GM21528 (cell line): ENCODE measurements at regions not wholly inside any gene's neighbourhood (a gene's known extent, or its start where the extent isn't known, plus 50 kb on each side); places are given as distances from the start of the nearest gene placed in this dataset.
"Not testable (repeated sequence)": the region's sequence is repeated elsewhere in the genome, so short reads cannot be mapped to it uniquely, and the experiment has no call there.

Experiments
- ATAC-seq: cut with Tn5 transposase; IDR thresholded peaks from one replicate; pipeline ENCODE4 v1.9.1; 2021; ENCODE audit warnings: mild to moderate bottlenecking, moderate library complexity; ENCODE audit not compliant: unreplicated experiment, low FRiP score

- ATAC-seq = no peak
Measured at GRCh38 chr3:83251490-83251889, 1490.0 kb upstream of the GBE1 start.

- no peak for ATAC-seq
Measured at GRCh38 chr3:83250613-83251012, 1489.2 kb upstream of the GBE1 start.

GRCh38 chr3:83248454-83248853, 1487.0 kb upstream of the GBE1 start:
- ATAC-seq = no peak

GRCh38 chr3:83235180-83235814, 1473.9 kb upstream of the GBE1 start:
- no peak for ATAC-seq

GRCh38 chr3:83233715-83234114, 1472.3 kb upstream of the GBE1 start:
- ATAC-seq = no peak

GRCh38 chr3:83230841-83231240, 1469.4 kb upstream of the GBE1 start:
- no peak for ATAC-seq

- ATAC-seq = no peak
Measured at GRCh38 chr3:83230376-83230775, 1468.9 kb upstream of the GBE1 start.

- ATAC-seq = no peak
Measured at GRCh38 chr3:83226751-83227150, 1465.3 kb upstream of the GBE1 start.

GRCh38 chr3:83224101-83224868, 1462.8 kb upstream of the GBE1 start:
- no peak for ATAC-seq

- no peak for ATAC-seq
Measured at GRCh38 chr3:83218383-83219200, 1457.1 kb upstream of the GBE1 start.

- not testable (repeated sequence) for ATAC-seq
Measured at GRCh38 chr3:83217595-83218118, 1456.2 kb upstream of the GBE1 start.

- no peak for ATAC-seq
Measured at GRCh38 chr3:83216919-83217594, 1455.6 kb upstream of the GBE1 start.

GRCh38 chr3:83195243-83195642, 1433.8 kb upstream of the GBE1 start:
- no peak for ATAC-seq

- no peak for ATAC-seq
Measured at GRCh38 chr3:83193526-83193925, 1432.1 kb upstream of the GBE1 start.

GRCh38 chr3:83189634-83190033, 1428.2 kb upstream of the GBE1 start:
- no peak for ATAC-seq

- ATAC-seq = no peak
Measured at GRCh38 chr3:83169473-83169872, 1408.0 kb upstream of the GBE1 start.

GRCh38 chr3:83150896-83151295, 1389.5 kb upstream of the GBE1 start:
- no peak for ATAC-seq

GRCh38 chr3:83140983-83141382, 1379.5 kb upstream of the GBE1 start:
- no peak for ATAC-seq

GRCh38 chr3:83131236-83131635, 1369.8 kb upstream of the GBE1 start:
- no peak for ATAC-seq

GRCh38 chr3:83122774-83123350, 1361.4 kb upstream of the GBE1 start:
- no peak for ATAC-seq
